A673 (cell line): ENCODE measurements at regions not wholly inside any gene's neighbourhood (a gene's known extent, or its start where the extent isn't known, plus 50 kb on each side); places are given as distances from the start of the nearest gene placed in this dataset.

Experiments used
- EZH2 ChIP-seq: fragments of 200-600 bp; sonication (generic); IDR thresholded peaks from 2 replicates; pipeline ENCODE4 v1.6.1; 2017; ENCODE audit warnings: borderline replicate concordance, low read depth, mild to moderate bottlenecking, mixed read lengths, antibody characterized with exemption, low read length; ENCODE audit not compliant: poor library complexity, severe bottlenecking
- TF ChIP-seq, protein P1 (sequence below): fragments of 300-800, 200-600 bp; sonication (generic); conservative IDR thresholded peaks from 2 replicates; pipeline ENCODE4 v1.5.1; 2017; ENCODE audit warnings: low read depth, mild to moderate bottlenecking, antibody characterized with exemption, low read length, moderate library complexity, mixed read lengths

DNA sequence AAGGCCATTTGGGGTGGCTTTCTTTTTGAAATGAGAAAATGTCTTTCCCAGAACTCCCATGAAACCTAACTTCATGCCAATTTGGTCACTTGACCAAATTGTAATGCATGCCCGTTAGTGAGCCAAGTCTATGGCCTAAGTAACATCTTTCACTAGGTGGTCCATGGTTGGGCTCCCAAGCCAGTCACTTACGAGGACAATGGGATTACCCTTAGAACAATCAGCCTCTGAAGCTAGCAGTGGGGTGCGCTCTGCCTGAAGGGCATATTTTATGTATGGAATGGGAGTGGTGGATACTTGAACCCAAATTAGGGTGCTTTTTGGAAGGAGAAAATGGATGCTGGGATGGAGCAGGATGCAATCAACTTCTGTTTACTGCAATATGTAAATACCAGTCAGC, 127.4 kb upstream of the GOLIM4 start:
- TF ChIP-seq EZH2, result no peak
- TF ChIP-seq, protein P1, sequence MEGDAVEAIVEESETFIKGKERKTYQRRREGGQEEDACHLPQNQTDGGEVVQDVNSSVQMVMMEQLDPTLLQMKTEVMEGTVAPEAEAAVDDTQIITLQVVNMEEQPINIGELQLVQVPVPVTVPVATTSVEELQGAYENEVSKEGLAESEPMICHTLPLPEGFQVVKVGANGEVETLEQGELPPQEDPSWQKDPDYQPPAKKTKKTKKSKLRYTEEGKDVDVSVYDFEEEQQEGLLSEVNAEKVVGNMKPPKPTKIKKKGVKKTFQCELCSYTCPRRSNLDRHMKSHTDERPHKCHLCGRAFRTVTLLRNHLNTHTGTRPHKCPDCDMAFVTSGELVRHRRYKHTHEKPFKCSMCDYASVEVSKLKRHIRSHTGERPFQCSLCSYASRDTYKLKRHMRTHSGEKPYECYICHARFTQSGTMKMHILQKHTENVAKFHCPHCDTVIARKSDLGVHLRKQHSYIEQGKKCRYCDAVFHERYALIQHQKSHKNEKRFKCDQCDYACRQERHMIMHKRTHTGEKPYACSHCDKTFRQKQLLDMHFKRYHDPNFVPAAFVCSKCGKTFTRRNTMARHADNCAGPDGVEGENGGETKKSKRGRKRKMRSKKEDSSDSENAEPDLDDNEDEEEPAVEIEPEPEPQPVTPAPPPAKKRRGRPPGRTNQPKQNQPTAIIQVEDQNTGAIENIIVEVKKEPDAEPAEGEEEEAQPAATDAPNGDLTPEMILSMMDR, result no peak
